Natural killer cell (primary cell): ENCODE measurements at regions not wholly inside any gene's neighbourhood (a gene's known extent, or its start where the extent isn't known, plus 50 kb on each side); places are given as distances from the start of the nearest gene placed in this dataset.

Experiments
- ATAC-seq, 3 donors: fragments of 150-1000 bp in 2 of 3; fragments of 200-7000 bp in 1 of 3; cut with Tn5 transposase; 1 replicate in 1 of 3; 2 replicates in 2 of 3; pipeline ENCODE4 v1.10.0; 2021; ENCODE audit warnings: mild to moderate bottlenecking in 2 of 3, moderate library complexity in 2 of 3
- DNase-seq, 2 donors: peaks; one replicate each; pipeline versions ENCODE4 v3.0.0 to v3.0.0-alpha.2; 2013 to 2021; ENCODE audit warnings: mixed read lengths in 1 of 2
- H3K27ac ChIP-seq: one replicate; pipeline ENCODE4 v1.5.1; 2013; ENCODE audit warnings: mild to moderate bottlenecking, low read length
- H3K27me3 ChIP-seq: one replicate; pipeline ENCODE4 v1.6.1; 2013; ENCODE audit warnings: low read length; ENCODE audit not compliant: control insufficient read depth, insufficient read depth
- H3K36me3 ChIP-seq: one replicate; pipeline ENCODE4 v1.6.1; 2013; ENCODE audit warnings: low read length; ENCODE audit not compliant: control insufficient read depth, insufficient read depth
- H3K4me1 ChIP-seq: one replicate; pipeline ENCODE4 v1.6.1; 2013; ENCODE audit warnings: low read length; ENCODE audit not compliant: control insufficient read depth, insufficient read depth
- H3K4me3 ChIP-seq: one replicate; pipeline ENCODE4 v1.5.1; 2013; ENCODE audit warnings: low read length
- H3K9me3 ChIP-seq: one replicate; pipeline ENCODE4 v1.6.1; 2013; ENCODE audit warnings: low read length; ENCODE audit not compliant: control insufficient read depth, insufficient read depth
- H3K27ac Mint-ChIP-seq, 2 donors: one replicate each; pipeline ENCODE4 v1.8.0; 2022; ENCODE audit warnings: mild to moderate bottlenecking in 2 of 2, mixed read lengths in 2 of 2, moderate library complexity in 1 of 2
- H3K27me3 Mint-ChIP-seq, 2 donors: one replicate each; pipeline ENCODE4 v1.8.0; 2022; ENCODE audit warnings: low read depth in 2 of 2, mixed read lengths in 2 of 2
- H3K36me3 Mint-ChIP-seq: one replicate; pipeline ENCODE4 v1.8.0; 2022; ENCODE audit warnings: mixed read lengths
- H3K4me1 Mint-ChIP-seq, 2 donors: one replicate each; pipeline ENCODE4 v1.8.0; 2022; ENCODE audit warnings: mixed read lengths in 2 of 2
- H3K4me3 Mint-ChIP-seq: one replicate; pipeline ENCODE4 v1.8.0; 2022; ENCODE audit warnings: mild to moderate bottlenecking, moderate library complexity, mixed read lengths
- H3K9me3 Mint-ChIP-seq, 2 donors: one replicate each; pipeline ENCODE4 v1.8.0; 2022; ENCODE audit warnings: mixed read lengths in 2 of 2
- WGBS: methylation state at CpG from one replicate; pipeline ENCODE4 v1.1.7; 2013; ENCODE audit warnings: missing lambda C conversion rate; ENCODE audit not compliant: insufficient coverage; 5-methylcytosine and 5-hydroxymethylcytosine counted together
- intact Hi-C: fragments of 100-400 bp; cut with micrococcal nuclease; formaldehyde crosslinking; loops from one replicate; pipeline ENCODE4 v1.14.2; 2022
- TF ChIP-seq, protein P1 (sequence below): fragments of 200-600 bp; IDR thresholded peaks from one replicate; pipeline ENCODE4 v1.8.0; 2022; ENCODE audit warnings: antibody characterized with exemption

DNA sequence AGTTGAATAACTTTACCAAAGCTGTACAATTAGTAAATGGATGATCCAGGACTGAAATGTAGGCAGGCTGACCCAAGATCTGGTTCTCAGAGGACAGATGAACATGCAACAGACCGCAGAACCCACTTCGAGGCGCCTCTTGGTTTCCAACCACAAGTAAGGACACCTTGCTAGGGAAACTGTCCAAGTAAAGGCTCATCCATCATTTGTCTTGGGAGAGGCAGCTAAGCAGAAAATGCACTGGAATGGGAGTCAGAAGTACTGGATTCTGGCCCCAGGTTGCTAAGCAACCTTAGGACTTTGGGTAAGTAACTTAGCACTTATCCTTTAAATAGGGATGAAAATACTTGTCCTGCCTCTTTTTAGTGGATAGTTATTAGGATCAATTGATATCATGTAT, 366.3 kb upstream of the LRRC3B start:
- 96% methylated on average over 3 of the region's 3 CpGs for WGBS
- TF ChIP-seq, protein P1, sequence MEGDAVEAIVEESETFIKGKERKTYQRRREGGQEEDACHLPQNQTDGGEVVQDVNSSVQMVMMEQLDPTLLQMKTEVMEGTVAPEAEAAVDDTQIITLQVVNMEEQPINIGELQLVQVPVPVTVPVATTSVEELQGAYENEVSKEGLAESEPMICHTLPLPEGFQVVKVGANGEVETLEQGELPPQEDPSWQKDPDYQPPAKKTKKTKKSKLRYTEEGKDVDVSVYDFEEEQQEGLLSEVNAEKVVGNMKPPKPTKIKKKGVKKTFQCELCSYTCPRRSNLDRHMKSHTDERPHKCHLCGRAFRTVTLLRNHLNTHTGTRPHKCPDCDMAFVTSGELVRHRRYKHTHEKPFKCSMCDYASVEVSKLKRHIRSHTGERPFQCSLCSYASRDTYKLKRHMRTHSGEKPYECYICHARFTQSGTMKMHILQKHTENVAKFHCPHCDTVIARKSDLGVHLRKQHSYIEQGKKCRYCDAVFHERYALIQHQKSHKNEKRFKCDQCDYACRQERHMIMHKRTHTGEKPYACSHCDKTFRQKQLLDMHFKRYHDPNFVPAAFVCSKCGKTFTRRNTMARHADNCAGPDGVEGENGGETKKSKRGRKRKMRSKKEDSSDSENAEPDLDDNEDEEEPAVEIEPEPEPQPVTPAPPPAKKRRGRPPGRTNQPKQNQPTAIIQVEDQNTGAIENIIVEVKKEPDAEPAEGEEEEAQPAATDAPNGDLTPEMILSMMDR: no peak
- no peaks in the 10 kb centered on the region for H3K4me1 ChIP-seq
- H3K27ac ChIP-seq: no peak overlapping the region
- ATAC-seq (no peak), DNase-seq (no peak)
- no peaks in the 10 kb centered on the region for H3K36me3 ChIP-seq
- intact Hi-C loops: no loop called here
- H3K27ac Mint-ChIP-seq: no peak overlapping the region
- no peaks in the 10 kb centered on the region for H3K27me3 Mint-ChIP-seq
- no peaks in the 10 kb centered on the region for H3K27me3 ChIP-seq
- H3K4me3 ChIP-seq: no peak overlapping the region
- H3K4me1 Mint-ChIP-seq: no peaks in the 10 kb centered on the region
- peaks cover 2 to 6% of the 10 kb centered on the region in 2 donors for H3K9me3 Mint-ChIP-seq
- no peaks in the 10 kb centered on the region for H3K36me3 Mint-ChIP-seq
- H3K9me3 ChIP-seq: no peaks in the 10 kb centered on the region
- H3K4me3 Mint-ChIP-seq: no peak overlapping the region

DNA sequence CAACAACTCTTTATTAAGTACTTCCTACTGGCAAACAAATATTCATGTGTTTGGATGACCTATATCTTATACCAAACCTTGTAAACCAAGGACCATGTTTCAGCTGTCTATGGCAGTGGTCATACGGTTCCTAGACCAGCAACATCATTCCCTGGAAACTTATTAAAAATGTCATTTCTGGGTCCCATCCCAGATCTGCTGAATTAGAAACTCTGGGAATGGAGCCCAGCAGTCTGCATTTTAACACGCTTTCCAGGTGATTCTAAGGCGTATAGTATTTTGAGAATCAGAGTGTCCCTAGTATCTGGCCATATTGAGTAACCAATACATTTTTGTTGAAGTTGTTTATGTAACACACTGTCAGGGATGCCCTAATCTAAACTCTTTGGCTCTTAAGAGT, 363.4 kb upstream of the LRRC3B start:
- TF ChIP-seq, protein P1: no peak
- DNase-seq (no peak), ATAC-seq (no peak)
- Mint-ChIP-seq H3K4me1 (no peaks in the 10 kb centered on the region), H3K36me3 (no peaks in the 10 kb centered on the region), H3K27ac (no peak overlapping the region), H3K9me3 (peaks cover 7 to 9% of the 10 kb centered on the region in 2 donors), H3K27me3 (no peaks in the 10 kb centered on the region), H3K4me3 (no peak overlapping the region)
- Histone ChIP-seq H3K27me3 (no peaks in the 10 kb centered on the region), H3K4me1 (no peaks in the 10 kb centered on the region), H3K36me3 (no peaks in the 10 kb centered on the region), H3K9me3 (no peaks in the 10 kb centered on the region), H3K4me3 (no peak overlapping the region), H3K27ac (no peak overlapping the region)
- intact Hi-C loops: no loop called here
- 91% methylated on average over 3 of the region's 3 CpGs for WGBS

DNA sequence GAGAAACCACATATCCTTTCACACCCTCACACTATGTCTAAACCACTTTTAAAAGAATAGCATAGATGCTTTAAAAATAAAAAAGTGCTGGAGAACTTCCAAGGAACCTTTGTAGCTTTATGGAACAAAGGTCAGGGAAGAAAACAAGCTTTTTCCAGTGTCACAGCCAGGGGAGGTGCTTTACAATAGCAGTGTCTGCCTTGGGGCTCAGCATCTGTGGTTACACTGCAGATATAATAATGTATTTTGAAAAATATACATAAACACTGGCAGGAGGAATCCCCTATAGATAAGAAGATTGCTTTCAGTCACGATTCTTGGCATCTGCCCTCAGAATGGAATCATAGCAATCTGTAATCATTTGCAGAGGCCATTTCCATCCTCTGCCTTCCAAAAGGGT, 362.4 kb upstream of the LRRC3B start:
- peaks cover 7 to 9% of the 10 kb centered on the region in 2 donors for H3K9me3 Mint-ChIP-seq
- no peak overlapping the region for H3K4me3 ChIP-seq
- WGBS: 47% methylated on average over 1 of the region's 1 CpG
- no peak for DNase-seq
- no peaks in the 10 kb centered on the region for H3K27me3 ChIP-seq
- no peak overlapping the region for H3K27ac Mint-ChIP-seq
- ATAC-seq: no peak
- H3K4me1 Mint-ChIP-seq: no peaks in the 10 kb centered on the region
- H3K36me3 Mint-ChIP-seq: no peaks in the 10 kb centered on the region
- no peak overlapping the region for H3K27ac ChIP-seq
- H3K4me1 ChIP-seq: no peaks in the 10 kb centered on the region
- intact Hi-C loops: no loop called here
- H3K9me3 ChIP-seq: no peaks in the 10 kb centered on the region
- H3K36me3 ChIP-seq: no peaks in the 10 kb centered on the region
- no peak overlapping the region for H3K4me3 Mint-ChIP-seq
- no peaks in the 10 kb centered on the region for H3K27me3 Mint-ChIP-seq
- TF ChIP-seq, protein P1: no peak

DNA sequence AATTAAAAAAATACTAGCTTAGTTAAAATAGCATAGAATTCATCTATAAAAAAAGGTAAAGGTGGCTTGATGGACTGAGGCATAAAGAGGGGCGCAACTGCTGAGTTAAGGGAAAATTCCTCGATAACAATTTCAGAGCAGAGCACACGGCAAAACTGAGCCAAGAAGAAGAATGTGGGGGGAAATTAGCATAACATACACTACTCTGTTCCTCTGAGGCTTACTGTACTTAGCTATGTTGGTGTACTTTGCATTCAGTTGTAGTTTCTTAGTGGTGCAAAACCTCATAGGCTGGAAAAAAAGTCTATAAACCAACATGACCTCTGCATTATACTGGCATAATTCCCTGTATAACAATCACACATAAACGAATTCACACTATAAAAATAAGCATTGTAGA, 357.9 kb upstream of the LRRC3B start:
- no peak for ATAC-seq
- Histone ChIP-seq H3K27ac (no peak overlapping the region), H3K36me3 (no peaks in the 10 kb centered on the region), H3K4me3 (no peak overlapping the region), H3K27me3 (no peaks in the 10 kb centered on the region), H3K9me3 (no peaks in the 10 kb centered on the region), H3K4me1 (no peaks in the 10 kb centered on the region)
- DNase-seq: no peak
- Mint-ChIP-seq H3K27me3 (no peaks in the 10 kb centered on the region), H3K27ac (no peak overlapping the region), H3K4me1 (no peaks in the 10 kb centered on the region), H3K4me3 (no peak overlapping the region), H3K36me3 (no peaks in the 10 kb centered on the region), H3K9me3 (peaks cover 4 to 9% of the 10 kb centered on the region in 2 donors)
- intact Hi-C loops: no loop called here
- WGBS: 95% methylated on average over 2 of the region's 4 CpGs
- TF ChIP-seq, protein P1: no peak
